HG02763 (cell line): ENCODE measurements at regions not wholly inside any gene's neighbourhood (a gene's known extent, or its start where the extent isn't known, plus 50 kb on each side); places are given as distances from the start of the nearest gene placed in this dataset.
"Not testable (repeated sequence)": the region's sequence is repeated elsewhere in the genome, so short reads cannot be mapped to it uniquely, and the experiment has no call there.

Source experiments
- ATAC-seq: cut with Tn5 transposase; IDR thresholded peaks from one replicate; pipeline ENCODE4 v1.9.1; 2021; ENCODE audit warnings: mild to moderate bottlenecking, moderate library complexity; ENCODE audit not compliant: unreplicated experiment

DNA sequence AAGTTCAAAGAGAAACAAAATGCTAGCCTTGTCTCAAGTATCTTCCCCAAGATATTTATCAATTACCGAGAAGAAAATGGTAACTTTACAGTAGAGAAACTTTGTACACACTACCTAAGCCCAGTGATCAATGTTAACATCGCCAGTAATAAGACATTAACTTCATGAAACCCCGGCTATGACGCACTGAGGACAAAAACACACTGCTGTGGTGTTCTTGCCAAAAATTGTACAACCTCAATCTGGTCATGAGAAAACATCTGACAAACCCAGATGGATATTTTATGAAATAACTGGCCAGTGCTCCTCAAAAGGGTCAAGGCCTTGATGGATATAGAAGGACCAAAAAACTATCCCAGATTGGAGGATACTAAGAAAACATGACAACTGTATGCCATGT, 85.5 kb upstream of the DTNBP1 start:
- no peak for ATAC-seq

DNA sequence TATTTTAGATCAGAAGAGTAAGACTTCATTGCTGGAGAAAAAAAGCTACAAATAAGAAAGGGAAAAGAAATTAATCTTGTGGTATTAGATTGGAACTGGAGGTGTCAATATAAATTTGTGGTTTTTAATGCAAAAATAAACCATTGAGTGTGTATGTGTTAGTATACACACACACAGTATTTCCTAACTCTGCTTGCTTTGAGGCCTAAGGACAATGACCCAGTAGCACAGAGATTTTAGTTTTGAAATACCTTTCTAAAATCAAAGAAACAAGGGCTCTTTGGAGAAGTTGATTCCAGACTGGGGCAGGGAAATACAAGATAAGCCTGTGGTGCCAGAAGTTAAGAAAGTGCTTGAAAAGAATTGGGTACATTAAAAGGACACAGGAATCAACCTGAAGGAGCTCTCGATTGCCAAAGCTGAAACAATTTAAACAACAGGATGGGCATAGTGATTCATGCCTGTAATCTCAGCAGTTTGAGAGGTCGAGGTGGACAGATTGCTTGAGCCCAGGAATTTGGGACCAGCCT, 84.6 kb upstream of the DTNBP1 start:
- no peak for ATAC-seq

DNA sequence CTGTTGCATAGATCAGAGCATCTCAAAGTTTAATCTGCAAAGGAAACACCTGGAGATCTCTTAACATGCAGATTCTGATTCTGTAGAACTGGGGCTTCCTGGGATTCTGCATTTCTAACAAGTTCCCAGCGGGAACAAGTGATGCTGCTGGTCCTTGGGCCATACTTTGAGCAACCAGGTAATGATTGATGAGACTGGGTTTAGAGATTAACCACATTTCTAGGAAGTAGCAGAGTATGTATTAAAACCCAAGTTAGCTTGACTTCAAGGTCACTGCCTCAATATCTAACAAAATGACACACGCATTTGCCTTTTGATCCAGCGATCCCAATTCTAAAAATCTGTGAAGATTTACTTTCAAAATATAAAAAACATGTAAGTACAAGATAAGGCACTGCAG, 83.0 kb upstream of the DTNBP1 start:
- ATAC-seq, result no peak

DNA sequence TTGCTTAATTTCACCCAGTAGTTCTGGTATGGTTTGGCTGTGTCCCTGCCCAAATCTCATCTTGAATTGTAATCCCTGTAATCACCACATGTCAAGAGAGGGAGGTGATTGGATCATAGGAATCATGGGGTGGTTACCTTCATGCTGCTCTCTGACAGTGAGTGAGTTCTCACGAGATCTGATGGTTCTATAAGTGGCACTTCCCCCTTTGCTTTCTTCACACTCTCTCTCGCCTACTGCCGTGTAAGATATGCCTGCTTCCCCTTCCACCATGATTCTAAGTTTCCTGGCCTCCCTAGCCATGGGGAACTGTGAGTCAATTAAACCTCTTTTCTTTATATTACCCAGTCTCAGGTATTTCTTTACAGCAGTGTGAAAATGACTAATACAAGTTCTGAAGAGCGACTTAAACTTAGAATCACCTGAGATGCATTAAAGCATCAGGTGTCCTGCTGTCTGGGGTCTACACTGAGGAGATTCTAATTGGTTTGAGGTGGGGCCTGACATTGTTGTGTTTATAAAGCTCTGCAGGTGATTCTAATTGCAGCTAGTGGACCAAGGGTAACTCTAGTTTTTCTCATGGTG, 82.1 kb upstream of the DTNBP1 start:
- ATAC-seq, result no peak

DNA sequence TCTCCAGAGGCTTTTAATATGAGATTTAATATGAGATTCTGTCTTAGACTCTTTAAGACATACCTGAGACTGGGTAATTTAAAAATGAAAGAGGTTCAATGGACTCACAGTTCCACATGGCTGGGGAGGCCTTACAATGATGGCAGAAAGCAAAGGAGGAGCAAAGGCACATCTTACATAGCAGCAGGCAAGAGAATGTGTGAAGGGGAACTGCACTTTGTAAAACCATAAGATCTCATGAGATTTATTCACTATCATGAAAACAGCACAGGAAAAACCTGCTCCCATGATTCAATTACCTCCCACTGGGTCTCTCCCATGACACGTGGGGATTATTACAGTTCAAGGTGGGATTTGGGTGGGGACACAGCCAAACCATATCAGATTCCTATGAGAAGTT, 79.2 kb upstream of the DTNBP1 start:
- ATAC-seq, result not testable (repeated sequence)

DNA sequence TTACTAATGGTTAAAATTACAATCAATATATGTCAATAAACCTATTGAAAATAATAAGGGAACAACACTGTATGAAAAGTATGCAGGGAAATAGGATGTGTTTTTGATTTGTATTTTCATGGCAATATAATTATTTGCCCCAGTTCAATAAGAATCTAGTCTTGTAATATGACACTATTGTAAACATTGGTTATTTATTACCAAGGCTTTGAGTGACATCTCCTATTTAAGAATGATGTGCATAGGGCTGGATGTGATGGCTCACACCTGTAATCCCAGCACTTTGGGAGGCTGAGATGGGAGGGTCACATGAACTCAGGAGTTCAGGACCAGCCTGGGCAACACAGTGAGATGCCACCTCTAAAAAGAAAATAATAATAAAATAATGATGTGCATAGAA, 78.6 kb upstream of the DTNBP1 start:
- ATAC-seq, result no peak

DNA sequence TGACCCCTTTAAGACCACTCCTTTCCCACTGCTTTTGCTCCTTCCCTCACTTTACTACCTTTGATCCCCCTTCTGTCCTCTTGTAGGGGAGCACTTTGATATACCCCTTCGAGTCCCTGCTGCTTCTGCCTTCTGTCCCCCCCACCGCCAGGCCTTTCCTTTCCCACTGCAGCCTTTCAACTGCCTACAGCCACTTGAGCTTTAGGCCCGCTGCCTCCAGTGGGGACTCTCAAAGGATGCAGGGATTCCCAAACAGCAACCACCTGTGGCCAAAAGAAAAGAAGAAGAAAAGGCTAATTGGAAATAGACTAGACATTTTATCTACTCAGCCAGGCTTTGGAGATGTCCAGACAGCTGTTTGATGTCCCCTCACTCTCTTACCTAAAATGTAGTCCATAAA, 77.0 kb upstream of the DTNBP1 start:
- no peak for ATAC-seq

DNA sequence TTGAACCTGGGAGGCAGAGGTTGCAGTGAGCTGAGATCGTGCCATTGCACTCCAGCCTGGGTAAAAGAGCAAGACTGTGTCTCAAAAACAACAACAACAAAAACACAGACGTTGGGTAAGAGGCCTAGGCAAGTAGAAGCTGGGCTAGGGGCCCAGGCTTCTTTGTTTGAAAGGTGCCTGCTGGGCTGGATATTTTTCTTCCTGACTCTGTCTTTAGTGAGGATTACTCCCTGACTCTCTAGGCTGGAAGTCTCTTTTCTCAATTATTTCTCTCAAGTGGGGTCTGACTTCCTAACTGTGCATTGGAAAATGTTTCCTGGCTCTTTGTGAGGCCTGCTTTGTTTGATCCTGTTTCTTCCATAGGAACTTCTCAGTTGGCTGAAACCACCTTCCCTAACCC, 76.5 kb upstream of the DTNBP1 start:
- ATAC-seq, result no peak

DNA sequence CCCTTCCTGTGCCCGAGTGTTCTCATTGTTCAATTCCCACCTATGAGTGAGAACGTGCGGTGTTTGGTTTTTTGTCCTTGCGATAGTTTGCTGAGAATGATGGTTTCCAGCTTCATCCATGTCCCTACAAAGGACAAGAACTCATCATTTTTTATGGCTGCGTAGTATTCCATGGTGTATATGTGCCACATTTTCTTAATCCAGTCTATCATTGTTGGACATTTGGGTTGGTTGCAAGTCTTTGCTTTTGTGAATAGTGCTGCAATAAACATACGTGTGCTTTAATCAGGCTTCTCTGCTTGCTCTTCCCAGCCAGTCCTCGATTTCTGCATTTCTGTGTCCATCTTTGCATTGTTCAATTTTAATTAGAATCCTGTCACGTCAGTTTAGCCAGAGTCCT, 75.4 kb upstream of the DTNBP1 start:
- ATAC-seq, result not testable (repeated sequence)

DNA sequence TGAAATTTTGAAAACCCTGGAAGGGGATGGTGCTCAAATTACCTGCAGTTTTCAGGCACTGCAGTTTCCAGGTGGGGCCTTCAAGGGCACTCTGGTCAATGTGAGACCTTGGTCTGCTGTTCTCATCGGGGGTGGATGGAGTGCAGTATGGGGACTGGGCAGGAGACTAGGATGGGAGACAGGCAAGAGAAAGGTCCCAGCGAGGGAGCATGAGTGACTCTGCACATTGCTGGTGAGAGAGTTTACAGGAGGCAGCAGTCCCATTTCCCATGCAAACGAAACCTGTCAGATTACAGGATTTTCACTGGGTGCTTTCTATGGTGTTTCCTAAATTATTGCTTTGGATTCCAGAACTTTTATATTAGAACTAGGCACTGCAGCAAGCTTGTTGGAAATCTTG, 73.5 kb upstream of the DTNBP1 start:
- no peak for ATAC-seq

DNA sequence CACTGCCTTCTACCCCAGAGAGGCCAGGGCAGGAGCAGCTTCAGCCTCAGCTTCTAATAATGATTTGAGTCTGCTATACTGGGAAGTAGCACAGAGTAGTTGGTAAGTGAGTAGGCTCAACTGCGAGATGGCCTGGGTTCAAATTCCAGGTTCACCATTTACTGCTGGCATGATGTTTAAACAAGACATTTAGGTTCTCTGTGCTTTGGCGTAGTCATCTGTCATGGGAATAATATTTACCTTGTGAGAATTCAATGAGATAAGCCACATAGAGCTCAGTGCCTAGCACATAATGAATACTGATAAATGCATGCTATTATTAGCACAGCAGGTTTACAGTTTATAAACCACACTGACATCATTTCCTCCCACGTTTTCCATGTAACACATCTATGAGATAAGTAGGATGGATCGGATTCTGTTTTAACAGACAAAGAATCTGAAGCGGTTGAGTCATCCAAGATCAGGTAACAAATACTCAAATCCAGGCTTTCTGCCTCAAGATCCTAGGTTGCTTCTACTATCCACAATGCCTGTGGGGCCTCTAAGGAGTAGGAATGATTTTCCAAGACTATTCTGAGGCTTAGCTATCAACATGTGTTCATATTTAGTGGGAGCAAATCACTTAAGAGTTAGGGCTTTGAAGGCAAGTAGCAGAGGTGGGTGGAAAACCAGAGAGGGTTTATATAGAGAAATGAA, 72.9 kb upstream of the DTNBP1 start:
- ATAC-seq, result no peak

DNA sequence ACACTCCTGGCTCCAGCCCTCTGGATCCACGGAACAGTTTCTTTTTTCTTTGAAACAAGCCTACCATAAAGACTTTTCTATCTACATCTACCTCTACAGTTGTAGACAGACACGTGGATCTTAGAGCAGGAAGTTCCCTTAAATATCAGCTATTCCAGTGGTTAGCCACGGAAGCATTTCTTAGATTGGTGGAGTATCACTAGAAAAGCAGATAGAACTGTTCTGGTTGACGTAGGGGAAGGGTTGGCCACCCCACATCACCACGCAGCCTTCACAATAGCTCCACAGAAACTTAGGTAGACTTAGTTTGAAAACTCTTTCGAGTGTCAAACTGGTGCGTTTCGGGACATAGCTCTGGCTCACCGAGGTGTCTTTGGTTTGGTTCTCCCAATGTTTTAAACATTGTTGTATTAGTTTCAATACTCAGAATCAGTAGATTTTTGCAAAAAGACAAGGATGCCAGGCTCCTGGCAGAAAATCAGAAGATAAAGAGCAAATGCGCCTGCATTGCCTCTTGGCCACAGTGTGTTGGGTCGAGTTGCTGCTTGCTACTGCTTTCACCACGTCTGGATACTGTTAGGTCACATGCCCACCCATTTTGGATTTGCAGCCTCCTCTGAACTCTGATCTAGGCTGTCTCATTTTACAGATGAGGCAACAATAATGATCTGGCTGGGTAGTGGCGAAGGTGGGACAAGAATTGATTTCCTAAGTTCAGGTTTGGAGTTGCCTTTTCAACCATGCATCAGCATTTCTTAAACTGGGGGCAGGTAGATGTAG, 71.5 kb upstream of the DTNBP1 start:
- ATAC-seq, result no peak

DNA sequence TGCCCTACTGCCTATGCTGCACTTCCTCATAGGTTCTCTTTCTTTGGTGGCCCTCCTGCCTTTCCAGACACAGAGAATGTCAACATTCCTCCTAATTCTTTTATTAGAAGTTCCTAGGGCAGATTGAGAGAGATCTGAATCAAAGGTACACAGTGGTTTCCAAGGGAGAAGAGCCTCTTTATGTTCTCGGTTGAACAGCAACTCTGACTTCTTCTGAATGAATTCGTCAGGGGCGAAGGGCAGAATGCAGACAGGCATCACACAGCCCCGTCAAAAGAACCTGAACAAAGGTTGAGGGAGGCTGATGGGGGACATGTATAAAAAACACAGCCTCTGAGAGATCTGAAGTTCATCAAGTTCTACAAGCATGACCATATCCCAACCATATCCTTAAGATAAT, 68.1 kb upstream of the DTNBP1 start:
- ATAC-seq, result no peak

DNA sequence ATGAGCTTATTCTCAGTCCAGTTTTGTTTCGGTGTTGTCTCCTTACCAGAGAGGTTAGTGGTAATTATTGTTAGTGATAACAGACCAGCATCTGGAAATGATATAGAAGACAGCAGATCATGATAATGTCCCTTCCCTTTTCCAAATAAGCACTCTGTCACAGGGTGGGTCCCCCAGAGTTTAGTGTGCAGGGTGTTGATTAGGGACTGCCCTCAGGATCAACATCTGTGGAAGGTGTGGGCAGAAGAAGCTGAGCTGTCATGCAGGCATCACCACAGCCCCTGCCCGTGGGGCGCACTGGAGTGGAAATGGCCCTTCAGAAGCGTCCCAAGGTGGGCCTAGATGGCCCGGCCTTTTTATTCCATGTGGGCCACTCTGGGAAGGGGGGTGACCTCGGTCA, 67.6 kb upstream of the DTNBP1 start:
- no peak for ATAC-seq

DNA sequence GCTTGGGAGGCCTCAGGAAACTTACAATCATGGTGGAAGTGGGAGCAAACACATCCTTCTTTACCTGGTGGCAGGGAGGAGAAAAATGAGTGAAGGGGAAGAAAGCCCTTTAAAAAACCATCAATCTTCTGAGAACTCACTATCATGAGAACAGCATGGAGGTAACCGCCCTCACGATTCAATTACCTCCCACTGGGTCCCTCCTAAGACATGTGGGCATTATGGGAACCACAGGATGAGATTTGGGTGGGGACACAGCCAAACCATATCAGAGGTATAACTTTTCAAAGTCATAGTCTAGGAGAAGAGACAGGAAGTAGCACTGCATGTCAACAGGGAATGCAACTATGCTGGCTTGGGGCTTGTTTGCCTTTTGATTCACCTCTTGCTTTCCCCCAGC, 59.9 kb upstream of the DTNBP1 start:
- ATAC-seq, result no peak

DNA sequence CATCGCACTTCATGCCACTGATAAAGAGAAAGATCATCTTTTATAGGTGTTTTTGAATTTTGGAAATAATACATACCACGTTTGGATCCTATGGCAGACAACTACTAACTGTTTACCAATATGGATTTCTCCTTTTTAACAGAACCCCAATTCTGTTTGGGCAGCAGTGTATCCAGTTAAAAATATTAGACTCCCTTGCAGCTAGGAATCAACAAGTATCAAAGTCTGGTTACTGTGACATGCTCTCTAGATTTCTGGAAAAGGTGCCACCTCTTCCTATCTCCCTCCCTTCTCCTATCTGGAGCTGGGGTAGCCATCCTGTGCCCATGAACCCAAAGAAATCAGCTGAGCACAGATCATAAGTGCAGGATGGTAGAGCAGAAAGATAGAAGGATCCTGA, 54.1 kb upstream of the DTNBP1 start:
- ATAC-seq, result no peak

DNA sequence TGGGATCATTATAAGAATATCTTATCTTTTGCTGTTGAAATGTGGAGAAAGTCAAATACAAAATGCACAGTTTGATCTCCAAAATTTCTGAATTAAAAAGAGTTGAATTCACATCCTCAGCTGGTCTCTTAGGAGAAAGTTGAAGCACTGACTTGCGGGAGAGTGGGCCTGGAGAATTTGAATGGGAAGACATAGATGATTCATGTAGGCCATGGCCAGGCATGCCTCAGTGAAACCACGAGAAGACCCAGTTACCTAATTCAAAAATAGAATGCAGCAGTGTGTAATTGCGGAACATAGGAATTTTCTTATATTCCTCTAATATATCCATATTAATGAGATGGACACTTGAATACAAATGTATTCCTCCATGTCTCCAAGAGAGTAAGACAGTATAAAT, 53.0 kb upstream of the DTNBP1 start:
- ATAC-seq, result no peak

DNA sequence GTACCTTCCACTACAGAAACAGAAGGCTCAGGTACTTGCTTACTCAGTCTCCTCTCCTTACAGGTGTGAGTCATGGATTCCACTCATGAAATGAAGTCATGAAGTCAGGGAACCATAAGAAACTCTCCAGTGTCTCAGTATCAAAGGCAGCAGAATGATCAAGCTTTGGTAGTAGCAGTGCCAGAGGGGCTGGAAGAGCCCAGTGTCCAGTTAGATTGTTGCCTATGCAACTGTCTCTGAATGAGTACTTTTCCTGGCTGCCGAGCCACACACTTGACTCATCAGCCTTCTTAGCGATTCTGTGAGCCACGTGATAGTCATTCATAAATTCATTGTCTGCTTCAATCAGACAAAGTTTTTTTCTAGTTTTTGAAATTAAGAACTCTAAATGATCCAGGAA, 52.2 kb upstream of the DTNBP1 start:
- ATAC-seq, result no peak

DNA sequence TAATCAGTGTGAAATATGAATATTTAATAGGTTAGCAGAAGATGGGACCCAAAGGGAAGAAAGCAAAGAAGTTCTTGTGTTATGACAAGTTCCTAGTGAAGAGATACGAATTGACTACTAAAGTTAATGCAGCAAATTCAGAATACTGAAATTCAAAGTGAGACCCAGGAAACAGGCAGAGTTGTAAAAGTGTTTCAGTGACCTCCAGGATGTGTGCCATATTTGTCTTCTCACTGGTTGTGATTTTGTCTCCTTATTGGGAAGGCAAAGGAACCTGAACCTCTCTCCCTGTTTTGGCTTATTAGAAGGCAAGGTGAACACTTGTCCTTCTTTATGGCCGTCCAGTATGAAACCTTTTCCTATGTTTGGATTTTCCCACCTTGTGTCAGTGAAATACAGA, 51.8 kb upstream of the DTNBP1 start:
- ATAC-seq, result no peak

DNA sequence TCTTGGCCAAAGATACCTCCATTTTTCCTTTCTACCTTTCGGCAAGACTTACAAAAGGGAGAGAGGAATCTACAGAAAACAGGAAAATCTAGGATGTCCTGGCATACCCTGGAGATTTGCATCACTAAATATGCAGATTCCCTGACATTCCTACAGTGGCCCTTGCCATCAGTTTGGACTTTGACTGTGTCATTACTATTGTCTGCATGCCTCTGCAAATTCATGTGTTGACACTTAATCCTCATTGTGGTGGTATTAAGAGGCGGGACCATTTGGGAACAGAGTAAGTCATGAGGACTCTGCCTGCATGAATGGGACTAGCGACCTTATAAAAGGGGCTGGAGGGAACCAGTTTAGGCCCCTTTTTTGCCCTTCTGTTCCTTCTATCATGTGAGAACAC, 50.5 kb upstream of the DTNBP1 start:
- no peak for ATAC-seq

DNA sequence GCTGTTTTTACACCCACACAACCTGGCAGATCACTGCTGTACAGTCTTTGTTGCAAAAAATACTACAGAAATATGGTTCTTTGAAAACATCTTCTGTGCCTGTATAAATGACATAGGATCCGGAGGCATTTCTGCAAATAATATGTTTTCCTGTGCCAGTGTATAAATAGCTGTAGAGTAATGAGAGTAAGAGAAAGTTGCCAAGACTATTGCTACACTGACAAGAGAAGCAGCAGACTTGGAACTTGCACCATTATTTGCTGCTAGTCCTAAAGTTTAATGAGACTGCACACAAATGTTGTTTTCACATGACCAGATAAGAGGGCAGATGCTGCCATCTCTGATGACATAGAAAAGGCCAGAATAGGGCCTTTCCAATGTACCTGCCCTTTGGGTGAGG, 50.0 kb upstream of the DTNBP1 start:
- ATAC-seq, result no peak
